HUES64 (cell line): ENCODE measurements at regions not wholly inside any gene's neighbourhood (a gene's known extent, or its start where the extent isn't known, plus 50 kb on each side); places are given as distances from the start of the nearest gene placed in this dataset.

Experiments
- H3K27ac ChIP-seq: 2 replicates; pipeline ENCODE4 v1.7.0; 2013; ENCODE audit warnings: low read depth, low read length, inconsistent platforms
- H3K27me3 ChIP-seq: 2 replicates; pipeline ENCODE4 v1.6.1; 2013; ENCODE audit warnings: mild to moderate bottlenecking, low read length; ENCODE audit not compliant: insufficient read depth
- H3K36me3 ChIP-seq: 2 replicates; pipeline ENCODE4 v1.6.1; 2013; ENCODE audit warnings: mild to moderate bottlenecking, low read length; ENCODE audit not compliant: insufficient read depth
- H3K4me1 ChIP-seq: 2 replicates; pipeline ENCODE4 v1.6.1; 2013; ENCODE audit warnings: mild to moderate bottlenecking, low read length, moderate library complexity; ENCODE audit not compliant: insufficient read depth
- H3K4me3 ChIP-seq: 2 replicates; pipeline ENCODE4 v1.5.1; 2013; ENCODE audit warnings: mild to moderate bottlenecking, low read length, moderate library complexity
- H3K9ac ChIP-seq: 2 replicates; pipeline ENCODE4 v1.6.1; 2013; ENCODE audit warnings: mild to moderate bottlenecking, low read depth, low read length
- H3K9me3 ChIP-seq: 2 replicates; pipeline ENCODE4 v1.6.1; 2013; ENCODE audit warnings: low read depth, low read length; ENCODE audit not compliant: insufficient read depth
- WGBS: fragments of 150-250, 120-280 bp; methylation state at CpG from one replicate; pipeline ENCODE4 v1.1.7; 2013; ENCODE audit warnings: missing lambda C conversion rate; 5-methylcytosine and 5-hydroxymethylcytosine counted together

DNA sequence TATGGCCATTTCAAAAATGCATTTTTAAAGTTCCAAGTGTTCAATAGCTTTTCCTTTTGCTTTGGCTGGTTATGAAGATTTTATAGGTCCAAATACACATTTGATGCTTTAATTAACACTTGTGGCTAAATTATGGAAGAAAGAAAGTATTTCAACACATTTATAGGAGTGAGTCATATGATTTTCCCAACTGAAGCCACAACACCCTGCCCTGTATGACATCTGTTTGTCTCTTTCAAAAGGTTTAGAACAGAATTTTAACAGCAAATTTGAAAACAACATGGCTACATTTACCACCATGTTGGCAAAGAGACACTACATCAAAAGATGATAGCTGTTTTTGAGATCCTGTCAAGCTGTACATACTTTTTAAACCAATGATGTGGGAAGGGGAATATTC lies 99.4 kb downstream of the TMEM174 start:
- Histone ChIP-seq H3K27ac (no peak overlapping the region), H3K9ac (no peak overlapping the region), H3K36me3 (no peaks in the 10 kb centered on the region), H3K27me3 (peaks cover 25% of the 10 kb centered on the region), H3K4me1 (peaks cover 11% of the 10 kb centered on the region), H3K9me3 (no peaks in the 10 kb centered on the region), H3K4me3 (no peak overlapping the region)

DNA sequence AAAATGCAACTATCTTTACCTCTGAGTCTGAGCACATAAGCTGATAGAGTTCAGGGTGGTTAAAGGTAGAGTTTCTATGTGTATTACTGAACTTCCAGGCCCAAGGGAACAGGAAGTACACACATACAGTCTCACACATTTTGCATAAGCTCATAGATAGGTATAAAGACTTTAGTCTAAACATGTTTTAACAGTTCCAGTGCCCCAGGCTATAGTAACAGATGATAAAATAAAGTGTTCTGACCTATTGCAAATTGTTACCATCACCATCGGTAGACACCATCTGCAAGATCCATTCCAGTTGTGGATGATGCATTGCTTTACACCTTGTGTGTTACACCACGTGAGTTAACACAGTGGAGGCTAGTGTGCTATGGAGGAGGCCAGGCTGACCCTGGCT lies 95.8 kb downstream of the TMEM174 start:
- H3K27ac ChIP-seq: no peak overlapping the region
- 93% methylated on average over 2 of the region's 2 CpGs for WGBS
- peaks cover 42% of the 10 kb centered on the region for H3K27me3 ChIP-seq
- H3K36me3 ChIP-seq: no peaks in the 10 kb centered on the region
- no peaks in the 10 kb centered on the region for H3K9me3 ChIP-seq
- no peak overlapping the region for H3K9ac ChIP-seq
- H3K4me3 ChIP-seq: no peak overlapping the region
- peaks cover 17% of the 10 kb centered on the region for H3K4me1 ChIP-seq

DNA sequence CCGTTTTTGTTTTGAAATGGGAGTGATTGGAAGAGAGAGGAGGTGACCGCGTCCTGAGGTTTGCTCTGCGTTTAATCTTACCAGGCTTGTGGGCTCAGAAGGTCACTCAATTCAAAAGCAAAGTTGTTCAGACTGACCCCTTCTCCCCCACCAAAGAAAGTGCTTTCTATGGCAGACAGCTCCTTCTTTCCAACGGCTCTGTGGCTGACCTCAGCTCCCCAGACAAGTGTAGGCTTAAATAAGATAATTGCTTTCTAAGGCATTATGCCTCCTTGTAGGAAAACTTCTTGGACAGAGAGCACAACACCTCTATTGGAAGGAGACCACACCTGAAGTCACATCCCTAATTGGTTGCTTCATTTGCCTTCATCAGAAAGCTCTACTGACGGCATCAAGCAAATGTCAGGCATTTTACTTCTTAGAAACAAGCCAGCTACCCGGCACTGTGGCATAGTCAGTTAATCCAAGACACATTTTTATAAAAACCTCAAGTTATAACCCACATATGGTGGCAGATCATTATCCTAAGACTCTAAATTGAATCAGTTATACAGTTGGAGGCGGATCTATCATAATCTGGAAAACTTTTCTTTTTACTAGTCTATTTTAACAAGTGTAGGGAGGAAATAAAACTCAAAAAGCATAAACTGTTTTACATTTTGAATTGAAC lies 94.9 kb downstream of the TMEM174 start:
- Histone ChIP-seq H3K4me1 (peaks cover 17% of the 10 kb centered on the region), H3K9ac (no peak overlapping the region), H3K36me3 (no peaks in the 10 kb centered on the region), H3K27me3 (peaks cover 42% of the 10 kb centered on the region), H3K9me3 (no peaks in the 10 kb centered on the region), H3K27ac (no peak overlapping the region), H3K4me3 (no peak overlapping the region)
- 67% methylated on average over 7 of the region's 8 CpGs for WGBS

DNA sequence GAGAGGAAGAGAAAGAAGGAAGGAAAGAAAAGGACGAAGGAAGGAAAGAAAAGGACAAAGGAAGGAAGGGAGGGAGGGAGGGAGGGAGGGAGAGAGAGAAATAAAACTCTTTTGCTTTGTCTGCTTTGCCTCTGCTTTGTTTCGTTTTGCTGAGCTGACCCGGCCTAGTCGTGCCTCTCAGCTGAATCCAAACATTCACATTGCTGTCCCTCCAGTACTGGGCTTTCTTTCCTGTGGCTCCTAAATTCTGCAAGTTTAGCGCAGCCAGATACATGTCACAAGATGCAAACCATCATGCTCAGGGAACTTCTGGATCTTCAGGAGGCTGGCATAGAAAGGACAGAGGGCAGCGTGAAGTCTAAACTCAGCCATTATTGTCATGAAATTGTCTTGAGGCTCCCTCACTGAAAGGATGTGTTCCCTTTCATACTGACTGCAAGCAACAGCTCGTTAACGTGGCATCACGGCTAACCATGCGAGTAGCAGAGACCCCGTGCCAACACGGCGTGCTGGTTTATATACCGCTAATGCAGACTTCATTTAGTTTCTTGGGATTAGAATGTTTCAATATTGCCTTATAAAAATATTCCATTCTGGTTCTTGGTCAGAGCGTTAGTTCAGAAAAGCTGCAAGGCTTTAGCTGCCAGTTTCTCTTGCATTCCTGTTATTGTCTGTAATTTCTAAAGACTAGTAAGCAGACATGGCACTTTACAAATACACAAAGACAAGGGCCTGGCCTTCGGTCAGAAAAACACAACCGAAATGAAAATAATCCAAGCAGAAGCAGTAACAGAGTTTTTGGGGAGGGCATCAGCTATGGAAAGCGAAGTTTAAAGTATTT lies 94.2 kb downstream of the TMEM174 start:
- H3K27ac ChIP-seq: no peak overlapping the region
- WGBS: 57% methylated on average over 18 of the region's 18 CpGs

DNA sequence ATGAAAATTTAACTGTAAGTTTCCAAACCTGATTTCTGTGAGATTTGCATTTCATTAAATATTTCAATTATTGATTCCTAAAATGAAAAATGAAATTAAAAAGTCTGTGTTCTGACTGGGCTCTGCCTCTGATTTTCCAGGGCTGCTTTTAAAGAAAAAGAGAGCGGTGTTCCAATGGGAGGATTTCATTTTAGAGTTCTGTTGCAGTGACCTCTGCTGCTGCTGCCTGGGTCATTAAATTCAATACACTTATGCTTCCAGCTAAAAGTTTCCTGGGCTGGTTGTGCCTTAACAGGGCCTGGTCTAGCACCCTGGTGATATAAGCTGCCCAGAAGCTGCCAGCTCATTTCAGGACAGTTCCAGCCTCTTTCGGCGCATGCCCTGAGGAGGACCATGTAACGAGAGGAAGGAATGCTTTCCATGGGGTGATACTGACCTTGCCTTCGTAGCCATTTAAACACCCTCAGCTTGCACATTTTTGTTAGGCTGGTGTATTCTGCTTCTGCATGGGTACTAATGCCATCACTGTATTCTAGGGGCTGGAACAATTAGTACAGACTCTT lies 93.3 kb downstream of the TMEM174 start:
- Histone ChIP-seq H3K9ac (no peak overlapping the region), H3K4me1 (peaks cover 17% of the 10 kb centered on the region), H3K36me3 (no peaks in the 10 kb centered on the region), H3K9me3 (no peaks in the 10 kb centered on the region), H3K27ac (no peak overlapping the region), H3K4me3 (no peak overlapping the region), H3K27me3 (peaks cover 42% of the 10 kb centered on the region)
- WGBS: 88% methylated on average over 5 of the region's 5 CpGs

More for the DNA sequence above, 94.2 kb downstream of the TMEM174 start:
- H3K4me1 ChIP-seq: peaks cover 17% of the 10 kb centered on the region
- H3K9me3 ChIP-seq: no peaks in the 10 kb centered on the region
- H3K27me3 ChIP-seq: peaks cover 42% of the 10 kb centered on the region
- H3K4me3 ChIP-seq: peak overlapping the region; percentile 17; the same call in 1 of the 2 replicates
- H3K36me3 ChIP-seq: no peaks in the 10 kb centered on the region
- no peak overlapping the region for H3K9ac ChIP-seq

DNA sequence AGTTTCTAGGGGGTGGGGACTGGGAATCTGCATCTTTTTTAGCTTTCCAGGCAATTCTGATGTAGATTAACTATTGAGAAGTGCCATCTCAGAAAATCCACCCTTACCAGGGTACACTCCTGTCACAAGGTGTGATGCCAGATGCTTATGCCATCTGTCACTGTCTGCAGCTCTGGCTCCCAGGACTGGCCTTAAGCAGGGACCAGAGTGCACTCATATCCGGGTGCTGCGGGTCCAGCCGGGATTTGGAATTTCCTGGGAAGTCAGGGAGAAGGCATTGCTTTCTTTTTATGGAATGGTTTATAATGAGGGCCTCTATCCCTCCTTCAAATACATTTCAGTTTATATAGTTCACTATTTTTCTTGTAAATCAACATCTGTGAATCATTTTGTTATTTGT lies 92.6 kb downstream of the TMEM174 start:
- H3K27ac ChIP-seq: no peak overlapping the region
- H3K9ac ChIP-seq: no peak overlapping the region
- 90% methylated on average over 3 of the region's 3 CpGs for WGBS
- H3K9me3 ChIP-seq: no peaks in the 10 kb centered on the region
- H3K27me3 ChIP-seq: peaks cover 42% of the 10 kb centered on the region
- H3K4me3 ChIP-seq: no peak overlapping the region
- peaks cover 17% of the 10 kb centered on the region for H3K4me1 ChIP-seq
- no peaks in the 10 kb centered on the region for H3K36me3 ChIP-seq

DNA sequence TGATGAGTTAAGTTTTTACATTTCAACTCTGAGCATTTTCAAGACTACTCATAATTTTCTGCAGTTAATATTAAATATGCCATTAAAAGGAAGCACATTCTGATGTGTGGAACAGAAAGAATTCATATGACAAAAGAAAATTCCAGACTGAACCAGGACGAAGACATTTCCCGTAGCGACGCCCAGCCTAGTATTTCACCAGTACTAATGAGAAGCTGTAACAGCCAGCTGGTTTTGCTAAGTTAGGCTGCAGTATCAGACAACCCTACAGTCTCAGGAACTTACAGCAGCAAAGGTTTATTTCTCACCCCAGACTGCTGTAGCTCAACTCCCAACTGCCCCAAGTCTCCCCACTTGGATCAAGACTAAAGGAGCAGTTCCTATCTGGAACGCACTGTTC lies 91.6 kb downstream of the TMEM174 start:
- Histone ChIP-seq H3K27me3 (peaks cover 35% of the 10 kb centered on the region), H3K27ac (no peak overlapping the region), H3K9ac (no peak overlapping the region), H3K4me1 (peaks cover 17% of the 10 kb centered on the region), H3K4me3 (no peak overlapping the region), H3K36me3 (no peaks in the 10 kb centered on the region), H3K9me3 (no peaks in the 10 kb centered on the region)
- WGBS: 95% methylated on average over 5 of the region's 5 CpGs

DNA sequence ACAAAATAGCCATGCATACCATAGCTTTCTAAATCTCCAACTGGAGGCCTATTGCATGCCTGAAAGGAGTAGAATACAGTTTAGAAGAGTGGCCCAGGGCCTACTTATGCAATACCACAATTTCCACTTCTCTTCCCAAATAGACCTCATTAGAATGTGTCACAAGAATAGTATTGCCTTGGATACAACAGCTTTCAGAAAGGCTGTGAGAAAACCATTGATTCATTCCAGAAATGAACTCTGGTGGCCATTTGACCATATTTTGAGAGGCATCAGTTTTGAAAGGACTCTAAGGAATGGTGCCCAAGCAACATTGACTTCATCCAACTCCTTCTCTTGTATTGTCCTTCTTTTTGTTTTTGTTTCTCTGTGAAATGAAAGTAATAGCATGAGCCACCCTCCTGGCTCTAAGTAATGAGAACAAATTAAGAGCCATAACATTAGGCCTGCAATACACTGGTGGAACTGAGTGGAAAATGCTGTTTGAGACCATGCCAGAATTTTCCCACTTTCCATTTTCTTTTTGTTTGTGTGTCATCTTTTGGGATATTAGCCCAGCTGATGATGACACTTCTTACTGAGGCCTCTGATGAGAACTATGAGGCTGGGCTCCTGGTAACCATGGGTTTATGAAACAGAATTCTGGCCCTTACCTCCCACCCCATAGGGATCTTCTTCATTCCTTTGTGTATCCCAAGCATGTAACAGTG lies 90.2 kb downstream of the TMEM174 start:
- Histone ChIP-seq H3K36me3 (no peaks in the 10 kb centered on the region), H3K4me1 (peaks cover 17% of the 10 kb centered on the region), H3K27ac (no peak overlapping the region), H3K27me3 (peaks cover 25% of the 10 kb centered on the region), H3K9ac (no peak overlapping the region), H3K4me3 (no peak overlapping the region), H3K9me3 (no peaks in the 10 kb centered on the region)

DNA sequence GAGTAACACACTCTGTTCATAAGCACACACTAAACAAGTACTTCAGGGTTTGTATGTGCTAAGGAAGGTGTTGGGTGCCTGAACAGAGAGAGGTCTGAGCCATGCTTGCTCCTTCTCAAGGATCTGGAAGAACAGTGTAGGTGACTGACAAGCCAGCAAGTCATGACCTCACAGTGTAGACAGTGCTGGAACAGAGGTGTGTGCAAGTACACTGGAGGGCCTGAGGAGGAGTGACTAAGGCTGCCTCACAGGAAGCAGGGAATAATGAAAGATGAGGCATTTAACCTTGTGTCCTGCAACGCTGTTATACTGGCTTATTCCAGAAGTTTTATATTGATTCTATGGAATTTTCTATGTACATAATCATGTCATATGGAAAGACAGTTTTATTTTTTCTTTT lies 83.9 kb downstream of the TMEM174 start:
- H3K9me3 ChIP-seq: peaks cover 7% of the 10 kb centered on the region; the same call in 1 of the 2 replicates
- H3K36me3 ChIP-seq: no peaks in the 10 kb centered on the region
- H3K4me1 ChIP-seq: no peaks in the 10 kb centered on the region
- no CpG with 5 or more reads among the region's 1 CpG for WGBS
- H3K27ac ChIP-seq: no peak overlapping the region
- no peak overlapping the region for H3K4me3 ChIP-seq
- H3K27me3 ChIP-seq: no peaks in the 10 kb centered on the region
- no peak overlapping the region for H3K9ac ChIP-seq

DNA sequence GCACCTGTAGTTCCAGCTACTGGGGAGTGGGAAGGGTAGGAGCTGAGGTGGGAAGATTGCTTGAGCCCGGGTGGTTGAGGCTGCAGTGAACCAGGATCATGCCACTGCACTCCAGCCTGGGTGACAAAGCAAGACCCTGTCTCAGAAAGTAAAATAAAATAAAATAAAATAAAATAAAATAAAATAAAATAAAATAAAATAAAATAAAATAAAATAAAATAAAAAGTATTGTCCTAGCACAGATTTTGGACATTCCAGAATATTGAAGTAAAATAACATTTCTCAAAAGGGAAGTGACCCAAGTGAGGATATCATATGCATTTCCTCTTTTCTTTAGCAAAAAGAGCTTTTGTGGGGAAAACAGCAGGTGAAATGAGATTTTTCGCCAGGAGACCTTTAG lies 83.5 kb downstream of the TMEM174 start:
- peaks cover 7% of the 10 kb centered on the region; the same call in 1 of the 2 replicates for H3K9me3 ChIP-seq
- H3K9ac ChIP-seq: no peak overlapping the region
- H3K4me3 ChIP-seq: no peak overlapping the region
- no peak overlapping the region for H3K27ac ChIP-seq
- 88% methylated on average over 1 of the region's 2 CpGs for WGBS
- H3K4me1 ChIP-seq: no peaks in the 10 kb centered on the region
- H3K27me3 ChIP-seq: no peaks in the 10 kb centered on the region
- no peaks in the 10 kb centered on the region for H3K36me3 ChIP-seq

DNA sequence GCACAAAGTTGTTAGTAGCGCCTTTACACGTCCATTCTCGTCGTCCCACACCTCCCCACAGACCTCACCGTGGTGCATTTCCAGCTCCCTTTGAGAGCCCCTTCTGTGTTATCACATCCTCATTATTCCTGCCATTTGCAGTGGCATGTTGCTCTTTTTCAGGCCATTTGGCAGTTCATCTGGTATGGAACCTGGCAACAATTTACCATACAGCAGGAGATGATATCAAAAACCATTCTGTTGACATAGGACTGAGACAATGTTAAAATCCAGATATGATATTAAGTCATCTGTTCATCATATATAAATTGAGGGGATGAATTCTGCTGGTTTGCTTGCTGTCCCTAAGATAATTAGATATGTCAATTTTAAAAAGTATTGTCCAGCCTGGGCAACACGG lies 83.0 kb downstream of the TMEM174 start:
- 84% methylated on average over 5 of the region's 6 CpGs for WGBS
- H3K27ac ChIP-seq: no peak overlapping the region

More for the DNA sequence above, 83.0 kb downstream of the TMEM174 start:
- Histone ChIP-seq H3K4me1 (no peaks in the 10 kb centered on the region), H3K4me3 (no peak overlapping the region), H3K27me3 (no peaks in the 10 kb centered on the region; the same call in 1 of the 2 replicates), H3K9ac (no peak overlapping the region), H3K36me3 (no peaks in the 10 kb centered on the region), H3K9me3 (peaks cover 7% of the 10 kb centered on the region; the same call in 1 of the 2 replicates)
